Esophagus squamous epithelium (tissue), 5 donors: ENCODE measurements at regions not wholly inside any gene's neighbourhood (a gene's known extent, or its start where the extent isn't known, plus 50 kb on each side); places are given as distances from the start of the nearest gene placed in this dataset.

ENCODE experiments used
- DNase-seq: peaks from one replicate; lab custom pipeline; 2025; lab: John Stamatoyannopoulos, UW
- H3K27ac ChIP-seq, 4 donors: fragments of 200-600 bp; sonication (generic); one replicate each; pipeline ENCODE4 v1.5.1; 2016 to 2019; ENCODE audit warnings: mild to moderate bottlenecking in 1 of 4
- H3K27me3 ChIP-seq, 4 donors: fragments of 200-600 bp; sonication (generic); 1 replicate in 3 of 4; 2 replicates in 1 of 4; pipeline versions ENCODE4 v1.5.1 to v1.6.0; 2017 to 2021; ENCODE audit warnings: antibody characterized with exemption in 1 of 4
- H3K36me3 ChIP-seq, 3 donors: fragments of 200-600 bp; sonication (generic); one replicate each; pipeline ENCODE4 v1.5.1; 2016 to 2019
- H3K4me1 ChIP-seq, 3 donors: fragments of 200-600 bp; sonication (generic); one replicate each; pipeline ENCODE4 v1.5.1; 2017 to 2019
- H3K4me3 ChIP-seq, 4 donors: fragments of 200-600 bp; sonication (generic); 1 replicate in 3 of 4; 2 replicates in 1 of 4; pipeline ENCODE4 v1.5.1; 2016 to 2019; ENCODE audit warnings: mild to moderate bottlenecking in 2 of 4, moderate library complexity in 1 of 4
- H3K9me3 ChIP-seq, 3 donors: fragments of 200-600 bp; sonication (generic); one replicate each; pipeline ENCODE4 v1.5.1; 2016 to 2019
- POLR2A ChIP-seq, 4 donors: fragments of 450-650 bp; IDR thresholded peaks; one replicate each; pipeline ENCODE4 v1.6.1; 2017; ENCODE audit warnings: antibody characterized with exemption in 4 of 4, mild to moderate bottlenecking in 4 of 4, moderate library complexity in 3 of 4
- WGBS, 2 donors: methylation state at CpG; one replicate each; pipeline ENCODE4 v1.1.5; 2018; 5-methylcytosine and 5-hydroxymethylcytosine counted together
- intact Hi-C: fragments of 100-400 bp; cut with DNase I; formaldehyde crosslinking; loops from one replicate; pipeline ENCODE4 v1.15.0; 2022
- TF ChIP-seq, protein P1 (sequence below), 6 experiments: fragments of 450-650 bp in 4 of 6; fragments of 200-600 bp in 2 of 6; sonication (generic) in 2 of 6; IDR thresholded peaks; one replicate each; pipeline ENCODE4 v1.5.1; 2016 to 2019; ENCODE audit warnings: antibody characterized with exemption in 6 of 6, mild to moderate bottlenecking in 4 of 6, moderate library complexity in 4 of 6
- donor health status: DM: yes; HTN: yes; CAD: no.

DNA sequence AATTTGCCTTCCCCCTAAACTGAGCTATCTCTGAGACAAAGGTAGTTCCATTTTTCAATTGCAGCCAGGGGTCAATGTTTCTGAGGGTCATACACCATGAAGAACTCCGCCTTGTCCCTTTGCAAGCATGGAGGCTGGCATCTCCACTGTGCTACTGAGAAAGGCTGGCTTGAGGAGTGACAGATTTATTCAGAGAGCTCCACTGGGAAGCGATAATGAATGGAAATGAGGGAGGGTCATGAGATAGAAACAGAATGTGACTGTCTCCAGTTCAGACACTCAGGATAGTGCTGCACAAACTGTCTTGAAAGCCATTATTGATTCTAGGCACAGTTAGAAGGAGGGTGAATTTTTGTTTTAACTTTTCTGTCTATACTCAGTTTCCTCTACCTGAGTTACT lies 197.5 kb downstream of the ZNF326 start:
- Histone ChIP-seq H3K36me3 (no peaks in the 10 kb centered on the region), H3K4me1 (no peaks in the 10 kb centered on the region), H3K9me3 (no peaks in the 10 kb centered on the region), H3K27ac (no peak overlapping the region), H3K4me3 (no peak overlapping the region), H3K27me3 (peaks cover 0 to 5% (median 0%) of the 10 kb centered on the region in 4 donors)
- no peak for DNase-seq
- whole genome bisulfite sequencing, 2 donors = 86 to 88% methylated on average over 2 of the region's 2 CpGs
- intact Hi-C loops = no loop called here
- TF ChIP-seq, protein P1, sequence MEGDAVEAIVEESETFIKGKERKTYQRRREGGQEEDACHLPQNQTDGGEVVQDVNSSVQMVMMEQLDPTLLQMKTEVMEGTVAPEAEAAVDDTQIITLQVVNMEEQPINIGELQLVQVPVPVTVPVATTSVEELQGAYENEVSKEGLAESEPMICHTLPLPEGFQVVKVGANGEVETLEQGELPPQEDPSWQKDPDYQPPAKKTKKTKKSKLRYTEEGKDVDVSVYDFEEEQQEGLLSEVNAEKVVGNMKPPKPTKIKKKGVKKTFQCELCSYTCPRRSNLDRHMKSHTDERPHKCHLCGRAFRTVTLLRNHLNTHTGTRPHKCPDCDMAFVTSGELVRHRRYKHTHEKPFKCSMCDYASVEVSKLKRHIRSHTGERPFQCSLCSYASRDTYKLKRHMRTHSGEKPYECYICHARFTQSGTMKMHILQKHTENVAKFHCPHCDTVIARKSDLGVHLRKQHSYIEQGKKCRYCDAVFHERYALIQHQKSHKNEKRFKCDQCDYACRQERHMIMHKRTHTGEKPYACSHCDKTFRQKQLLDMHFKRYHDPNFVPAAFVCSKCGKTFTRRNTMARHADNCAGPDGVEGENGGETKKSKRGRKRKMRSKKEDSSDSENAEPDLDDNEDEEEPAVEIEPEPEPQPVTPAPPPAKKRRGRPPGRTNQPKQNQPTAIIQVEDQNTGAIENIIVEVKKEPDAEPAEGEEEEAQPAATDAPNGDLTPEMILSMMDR (IDR thresholded peaks at IDR 0.05) = no peak
- TF ChIP-seq POLR2A (IDR thresholded peaks at IDR 0.05) = no peak

DNA sequence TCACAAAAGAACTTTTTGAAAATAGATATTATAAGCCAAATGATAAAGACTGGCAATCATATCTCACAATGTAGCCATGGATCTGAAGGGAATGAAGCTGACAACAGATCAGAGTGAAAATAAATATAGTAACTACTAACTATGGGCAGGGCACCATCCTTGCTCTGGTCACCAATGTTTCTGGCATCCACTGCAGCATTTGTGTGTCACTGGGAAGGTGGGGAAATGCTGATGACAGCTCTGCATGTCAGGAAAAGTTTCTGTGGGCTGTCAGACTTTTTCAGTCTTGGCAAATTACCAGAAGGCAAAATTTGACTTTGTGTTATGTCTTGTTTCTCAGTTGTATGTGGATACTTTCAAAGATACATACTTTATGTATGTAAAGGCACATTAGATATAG lies 195.6 kb downstream of the ZNF326 start:
- H3K27ac ChIP-seq = no peak overlapping the region
- no peaks in the 10 kb centered on the region for H3K36me3 ChIP-seq
- intact Hi-C loops = no loop called here
- DNase-seq = no peak
- H3K4me1 ChIP-seq = no peaks in the 10 kb centered on the region
- H3K27me3 ChIP-seq = peaks cover 0 to 5% (median 0%) of the 10 kb centered on the region in 4 donors
- H3K4me3 ChIP-seq = no peak overlapping the region
- TF ChIP-seq, protein P1 (IDR thresholded peaks at IDR 0.05) = no peak
- TF ChIP-seq POLR2A (IDR thresholded peaks at IDR 0.05) = no peak
- H3K9me3 ChIP-seq = no peaks in the 10 kb centered on the region

DNA sequence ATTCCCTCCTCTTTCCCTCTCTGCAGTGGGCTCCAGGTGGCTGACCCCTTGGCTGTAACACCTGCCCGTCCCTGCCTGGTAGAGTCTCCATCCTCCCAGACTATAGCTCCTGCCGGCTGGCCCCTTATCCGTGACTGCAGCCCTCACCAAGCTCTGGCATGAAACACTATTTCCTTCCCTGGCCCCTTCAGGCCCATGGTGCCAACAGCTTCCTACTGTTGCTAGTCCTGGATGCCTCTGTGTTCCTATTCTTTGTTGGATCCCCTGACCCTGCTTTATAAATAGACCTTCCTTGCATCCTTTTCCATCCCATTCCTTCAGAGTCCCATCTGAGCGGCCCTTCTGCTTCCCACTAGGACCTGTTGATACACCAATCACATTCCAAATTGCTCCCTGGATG lies 195.0 kb downstream of the ZNF326 start:
- Histone ChIP-seq H3K36me3 (no peaks in the 10 kb centered on the region), H3K4me3 (no peak overlapping the region), H3K27me3 (peaks cover 0 to 5% (median 0%) of the 10 kb centered on the region in 4 donors), H3K9me3 (no peaks in the 10 kb centered on the region), H3K4me1 (no peaks in the 10 kb centered on the region), H3K27ac (no peak overlapping the region)
- TF ChIP-seq, protein P1 (IDR thresholded peaks at IDR 0.05) = no peak
- no peak for TF ChIP-seq POLR2A (IDR thresholded peaks at IDR 0.05)
- WGBS, 2 donors = 65 to 70% methylated on average over 3 to 4 of the region's 4 CpGs
- DNase-seq = no peak
- intact Hi-C loops = no loop called here

DNA sequence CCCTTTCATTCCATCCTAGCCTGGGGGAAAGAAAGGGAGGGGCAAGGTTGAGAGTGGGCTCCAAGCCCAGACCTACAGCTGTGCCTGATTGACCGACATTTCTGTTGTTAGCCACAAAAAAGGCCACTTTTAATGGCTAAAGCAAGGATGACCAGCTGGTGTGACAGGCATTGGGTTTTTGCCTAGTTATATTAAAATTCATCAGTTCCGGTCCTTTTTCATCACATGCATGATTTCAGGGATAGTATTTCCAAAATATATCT lies 192.3 kb downstream of the ZNF326 start:
- H3K4me3 ChIP-seq = no peak overlapping the region
- H3K27ac ChIP-seq = no peak overlapping the region
- WGBS, 2 donors = 56 to 63% methylated on average over 2 of the region's 2 CpGs
- TF ChIP-seq POLR2A (IDR thresholded peaks at IDR 0.05) = no peak
- TF ChIP-seq, protein P1 (IDR thresholded peaks at IDR 0.05) = no peak
- H3K36me3 ChIP-seq = no peaks in the 10 kb centered on the region
- DNase-seq = no peak
- H3K4me1 ChIP-seq = no peaks in the 10 kb centered on the region
- H3K9me3 ChIP-seq = no peaks in the 10 kb centered on the region
- intact Hi-C loops = no loop called here
- H3K27me3 ChIP-seq = peaks cover 0 to 5% (median 0%) of the 10 kb centered on the region in 4 donors

DNA sequence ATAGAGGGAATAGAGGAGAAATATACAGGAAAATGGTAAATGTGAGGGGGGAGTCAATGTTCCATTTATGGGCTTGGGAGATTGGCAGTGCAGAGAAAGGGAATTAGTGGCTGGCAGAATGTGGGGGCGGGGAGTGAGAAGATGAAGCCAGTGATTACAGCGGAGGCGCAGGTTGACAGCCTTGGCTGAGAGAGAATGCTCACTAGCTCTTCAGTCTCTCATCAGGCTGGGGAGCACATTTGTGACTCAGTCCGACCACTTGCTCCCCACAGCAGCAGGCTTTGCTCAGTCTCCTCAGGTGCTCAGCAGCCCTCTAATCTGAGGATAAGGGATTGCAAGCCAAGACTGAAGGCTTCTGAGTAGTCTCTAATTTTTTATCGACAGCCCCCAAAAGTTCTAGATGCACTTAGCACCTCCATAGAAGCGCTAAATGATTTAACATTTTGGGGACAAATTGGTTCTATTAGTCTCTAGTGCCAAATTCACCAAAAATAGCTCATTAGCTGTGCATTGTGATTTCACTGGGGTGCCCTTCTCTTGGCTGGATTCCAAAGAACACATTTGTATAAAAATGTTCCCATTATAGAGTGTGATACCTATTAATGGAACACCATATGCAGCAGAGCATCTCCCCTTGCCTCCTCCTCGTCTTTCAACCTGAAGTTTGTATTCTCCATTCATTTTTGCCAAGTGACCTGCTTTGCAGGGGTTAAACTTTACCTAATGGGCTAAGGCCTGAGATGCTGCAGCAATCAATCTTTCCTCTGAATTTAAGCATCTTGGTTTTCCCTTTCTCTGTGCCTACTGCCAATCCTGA lies 191.8 kb downstream of the ZNF326 start:
- TF ChIP-seq, protein P1 (IDR thresholded peaks at IDR 0.05) = no peak
- no peak for TF ChIP-seq POLR2A (IDR thresholded peaks at IDR 0.05)
- H3K9me3 ChIP-seq = no peaks in the 10 kb centered on the region

More for the DNA sequence above, 191.8 kb downstream of the ZNF326 start:
- no peak for DNase-seq
- WGBS, 2 donors = 61 to 69% methylated on average over 7 of the region's 7 CpGs
- H3K4me3 ChIP-seq = no peak overlapping the region
- H3K4me1 ChIP-seq = no peaks in the 10 kb centered on the region
- no peak overlapping the region for H3K27ac ChIP-seq
- H3K36me3 ChIP-seq = no peaks in the 10 kb centered on the region
- peaks cover 0 to 5% (median 0%) of the 10 kb centered on the region in 4 donors for H3K27me3 ChIP-seq
- intact Hi-C loops = no loop called here
